Chondrocyte (in vitro differentiated cells): ENCODE measurements at regions not wholly inside any gene's neighbourhood (a gene's known extent, or its start where the extent isn't known, plus 50 kb on each side); places are given as distances from the start of the nearest gene placed in this dataset.
A peak's percentile ranks its signal among the peaks of the same experiment; 100 is the strongest.

ENCODE experiments used
- DNase-seq: peaks from one replicate; pipeline ENCODE4 v3.0.0; 2021; ENCODE audit warnings: mixed read lengths, low spot score
- H3K27ac Mint-ChIP-seq: one replicate; pipeline ENCODE4 v1.8.0; 2021; ENCODE audit warnings: mild to moderate bottlenecking, moderate library complexity, mixed read lengths; ENCODE audit not compliant: unreplicated experiment
- H3K27me3 Mint-ChIP-seq: 2 replicates; pipeline ENCODE4 v1.8.0; 2021; ENCODE audit warnings: low read depth, mixed read lengths
- H3K36me3 Mint-ChIP-seq: 2 replicates; pipeline ENCODE4 v1.8.0; 2021; ENCODE audit warnings: low read depth, mixed read lengths
- H3K4me1 Mint-ChIP-seq: 2 replicates; pipeline ENCODE4 v1.8.0; 2021; ENCODE audit warnings: low read depth, mild to moderate bottlenecking, mixed read lengths
- H3K4me3 Mint-ChIP-seq: one replicate; pipeline ENCODE4 v1.8.0; 2021; ENCODE audit warnings: mild to moderate bottlenecking, moderate library complexity, mixed read lengths; ENCODE audit not compliant: unreplicated experiment
- H3K9me3 Mint-ChIP-seq: 2 replicates; pipeline ENCODE4 v1.8.0; 2021; ENCODE audit warnings: low read depth, mixed read lengths
- CTCF ChIP-seq: fragments of 200-600 bp; sonication (generic); IDR thresholded peaks from 2 replicates; pipeline ENCODE4 v1.5.0; 2021; ENCODE audit warnings: antibody characterized with exemption, mild to moderate bottlenecking, moderate library complexity

GRCh38 chr5:18252559-18252958 lies 618.3 kb downstream of the TAF11L14 start:
- Mint-ChIP-seq H3K27ac (no peak overlapping the region), H3K36me3 (no peaks in the 10 kb centered on the region), H3K9me3 (peaks cover 14% of the 10 kb centered on the region), H3K4me3 (no peak overlapping the region), H3K27me3 (peaks cover 4% of the 10 kb centered on the region), H3K4me1 (peaks cover 4% of the 10 kb centered on the region)
- TF ChIP-seq CTCF, result no peak
- no peak for DNase-seq

- H3K4me1 Mint-ChIP-seq, result no peaks in the 10 kb centered on the region
- peaks cover 3% of the 10 kb centered on the region for H3K27me3 Mint-ChIP-seq
- peaks cover 11% of the 10 kb centered on the region for H3K9me3 Mint-ChIP-seq
- no peak for DNase-seq
- peaks cover 2% of the 10 kb centered on the region for H3K36me3 Mint-ChIP-seq
- no peak for TF ChIP-seq CTCF
- H3K4me3 Mint-ChIP-seq, result no peak overlapping the region
- H3K27ac Mint-ChIP-seq, result no peak overlapping the region
Observed at GRCh38 chr5:18264126-18264882, 630.0 kb downstream of the TAF11L14 start.

- Mint-ChIP-seq H3K27ac (no peak overlapping the region), H3K4me1 (peaks cover 5% of the 10 kb centered on the region)
Observed at GRCh38 chr5:18270635-18271338, 636.5 kb downstream of the TAF11L14 start.

GRCh38 chr5:18276939-18277338 lies 642.7 kb downstream of the TAF11L14 start:
- no peak overlapping the region for H3K27ac Mint-ChIP-seq
- no peak for DNase-seq
- H3K36me3 Mint-ChIP-seq, result no peaks in the 10 kb centered on the region
- no peak for TF ChIP-seq CTCF
- H3K9me3 Mint-ChIP-seq, result no peaks in the 10 kb centered on the region
- no peaks in the 10 kb centered on the region for H3K27me3 Mint-ChIP-seq
- H3K4me3 Mint-ChIP-seq, result no peak overlapping the region
- H3K4me1 Mint-ChIP-seq, result no peaks in the 10 kb centered on the region

More at GRCh38 chr5:18270635-18271338, 636.5 kb downstream of the TAF11L14 start:
- no peak for TF ChIP-seq CTCF
- Mint-ChIP-seq H3K4me3 (no peak overlapping the region), H3K36me3 (no peaks in the 10 kb centered on the region), H3K9me3 (peaks cover 4% of the 10 kb centered on the region), H3K27me3 (peaks cover 3% of the 10 kb centered on the region)
- DNase-seq, result no peak

GRCh38 chr5:18281947-18282581 lies 647.8 kb downstream of the TAF11L14 start:
- peak; percentile 88 for TF ChIP-seq CTCF
- no peak overlapping the region for H3K4me3 Mint-ChIP-seq
- no peak for DNase-seq
- H3K27me3 Mint-ChIP-seq, result no peaks in the 10 kb centered on the region
- no peak overlapping the region for H3K27ac Mint-ChIP-seq
- no peaks in the 10 kb centered on the region for H3K36me3 Mint-ChIP-seq
- H3K9me3 Mint-ChIP-seq, result peaks cover 4% of the 10 kb centered on the region
- H3K4me1 Mint-ChIP-seq, result no peaks in the 10 kb centered on the region
